Parathyroid adenoma (tissue), 2 donors: ENCODE measurements at regions not wholly inside any gene's neighbourhood (a gene's known extent, or its start where the extent isn't known, plus 50 kb on each side); places are given as distances from the start of the nearest gene placed in this dataset.
A peak's percentile ranks its signal among the peaks of the same experiment; 100 is the strongest.

Experiments
- H2AFZ ChIP-seq: fragments of 300-600 bp; sonication (generic); one replicate; pipeline ENCODE4 v1.7.0; 2017; ENCODE audit warnings: antibody characterized with exemption, mild to moderate bottlenecking
- H3K27ac ChIP-seq: fragments of 300-600 bp; sonication (generic); one replicate; pipeline ENCODE4 v1.7.0; 2017
- H3K27me3 ChIP-seq: fragments of 300-600 bp; sonication (generic); one replicate; pipeline ENCODE4 v1.7.0; 2017; ENCODE audit warnings: low read length; ENCODE audit not compliant: control insufficient read depth, insufficient read depth
- H3K36me3 ChIP-seq: fragments of 300-600 bp; sonication (generic); one replicate; pipeline ENCODE4 v1.7.0; 2017; ENCODE audit warnings: low read length; ENCODE audit not compliant: control insufficient read depth, insufficient read depth
- H3K4me1 ChIP-seq: fragments of 300-600 bp; sonication (generic); one replicate; pipeline ENCODE4 v1.7.0; 2017; ENCODE audit warnings: control low read depth
- H3K4me2 ChIP-seq: fragments of 300-600 bp; sonication (generic); one replicate; pipeline ENCODE4 v1.7.0; 2017; ENCODE audit warnings: low read length
- H3K4me3 ChIP-seq: fragments of 300-600 bp; sonication (generic); one replicate; pipeline ENCODE4 v1.7.0; 2017; ENCODE audit warnings: low read depth, low read length
- H3K79me2 ChIP-seq: fragments of 300-600 bp; sonication (generic); one replicate; pipeline ENCODE4 v1.7.0; 2017; ENCODE audit warnings: control low read depth
- H3K9ac ChIP-seq: fragments of 300-600 bp; sonication (generic); one replicate; pipeline ENCODE4 v1.7.0; 2017; ENCODE audit warnings: mild to moderate bottlenecking
- H3K9me3 ChIP-seq: fragments of 300-600 bp; sonication (generic); one replicate; pipeline ENCODE4 v1.7.0; 2017; ENCODE audit warnings: low read length; ENCODE audit not compliant: control insufficient read depth
- TF ChIP-seq, protein P1 (sequence below): fragments of 300-600 bp; sonication (generic); IDR thresholded peaks from one replicate; pipeline ENCODE4 v1.7.0; 2017; ENCODE audit warnings: antibody characterized with exemption, mild to moderate bottlenecking
- donor health status: primary hyperparathyroidism.

DNA sequence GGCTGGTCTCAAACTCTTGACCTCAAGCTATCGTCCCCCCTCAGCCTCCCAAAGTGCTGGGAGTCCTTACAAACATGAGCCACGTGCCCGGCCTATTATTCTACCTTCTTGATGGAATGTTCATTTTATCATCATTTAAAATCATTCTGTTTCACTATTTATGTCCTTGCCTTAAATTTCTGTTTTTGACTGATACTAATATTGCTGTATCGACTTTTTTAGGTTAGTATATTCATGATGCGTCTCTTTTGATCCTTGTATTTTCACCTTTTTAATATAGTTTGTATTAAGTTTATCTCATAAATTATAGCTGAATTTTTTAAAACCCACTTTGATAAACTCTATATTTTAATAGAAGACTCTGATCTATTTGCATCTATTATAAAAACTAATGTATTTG is 98.4 kb upstream of the STXBP5 start:
- Histone ChIP-seq H3K9ac (no peak overlapping the region), H3K27me3 (no peaks in the 10 kb centered on the region), H3K36me3 (no peaks in the 10 kb centered on the region), H2AFZ (no peak overlapping the region), H3K27ac (no peak overlapping the region), H3K9me3 (no peaks in the 10 kb centered on the region), H3K4me3 (no peak overlapping the region), H3K79me2 (no peaks in the 10 kb centered on the region), H3K4me2 (no peak overlapping the region), H3K4me1 (no peaks in the 10 kb centered on the region)
- TF ChIP-seq, protein P1, sequence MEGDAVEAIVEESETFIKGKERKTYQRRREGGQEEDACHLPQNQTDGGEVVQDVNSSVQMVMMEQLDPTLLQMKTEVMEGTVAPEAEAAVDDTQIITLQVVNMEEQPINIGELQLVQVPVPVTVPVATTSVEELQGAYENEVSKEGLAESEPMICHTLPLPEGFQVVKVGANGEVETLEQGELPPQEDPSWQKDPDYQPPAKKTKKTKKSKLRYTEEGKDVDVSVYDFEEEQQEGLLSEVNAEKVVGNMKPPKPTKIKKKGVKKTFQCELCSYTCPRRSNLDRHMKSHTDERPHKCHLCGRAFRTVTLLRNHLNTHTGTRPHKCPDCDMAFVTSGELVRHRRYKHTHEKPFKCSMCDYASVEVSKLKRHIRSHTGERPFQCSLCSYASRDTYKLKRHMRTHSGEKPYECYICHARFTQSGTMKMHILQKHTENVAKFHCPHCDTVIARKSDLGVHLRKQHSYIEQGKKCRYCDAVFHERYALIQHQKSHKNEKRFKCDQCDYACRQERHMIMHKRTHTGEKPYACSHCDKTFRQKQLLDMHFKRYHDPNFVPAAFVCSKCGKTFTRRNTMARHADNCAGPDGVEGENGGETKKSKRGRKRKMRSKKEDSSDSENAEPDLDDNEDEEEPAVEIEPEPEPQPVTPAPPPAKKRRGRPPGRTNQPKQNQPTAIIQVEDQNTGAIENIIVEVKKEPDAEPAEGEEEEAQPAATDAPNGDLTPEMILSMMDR = no peak

DNA sequence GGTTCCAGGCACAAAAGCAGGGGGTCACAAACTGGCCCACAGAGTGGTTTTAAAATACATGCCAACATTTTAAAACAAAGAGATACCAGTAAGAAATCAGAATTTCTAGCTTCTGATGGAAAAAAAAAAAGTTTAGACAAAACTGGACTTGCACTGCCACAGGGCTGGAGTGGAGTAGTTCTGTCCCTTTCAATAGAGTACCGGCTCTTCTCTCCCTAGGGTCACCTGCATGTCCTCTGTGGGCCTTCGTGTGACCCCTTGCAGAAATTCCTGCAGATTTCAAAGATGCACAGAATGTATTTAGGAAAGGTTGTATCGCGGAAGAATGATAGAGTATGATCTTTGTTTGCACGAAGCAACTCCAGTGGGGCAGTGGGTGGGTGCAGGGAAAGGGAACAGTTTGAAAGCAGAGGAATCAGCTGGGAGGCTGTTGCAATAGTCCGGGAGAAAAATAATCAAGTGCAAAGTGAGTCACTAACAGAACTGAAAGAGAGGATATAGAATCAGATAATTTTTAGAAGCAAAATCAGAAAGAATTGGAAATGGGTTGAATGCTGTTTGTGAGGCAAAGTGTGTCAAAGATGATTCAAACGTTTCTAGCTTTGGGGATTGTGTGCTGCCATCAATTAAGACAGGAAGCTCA is 97.3 kb upstream of the STXBP5 start:
- Histone ChIP-seq H3K4me2 (no peak overlapping the region), H2AFZ (peak overlapping the region; percentile 57), H3K9ac (no peak overlapping the region), H3K79me2 (no peaks in the 10 kb centered on the region), H3K27me3 (no peaks in the 10 kb centered on the region), H3K27ac (no peak overlapping the region), H3K4me3 (no peak overlapping the region), H3K9me3 (no peaks in the 10 kb centered on the region), H3K36me3 (no peaks in the 10 kb centered on the region), H3K4me1 (peaks cover 2% of the 10 kb centered on the region)
- TF ChIP-seq, protein P1 = no peak

DNA sequence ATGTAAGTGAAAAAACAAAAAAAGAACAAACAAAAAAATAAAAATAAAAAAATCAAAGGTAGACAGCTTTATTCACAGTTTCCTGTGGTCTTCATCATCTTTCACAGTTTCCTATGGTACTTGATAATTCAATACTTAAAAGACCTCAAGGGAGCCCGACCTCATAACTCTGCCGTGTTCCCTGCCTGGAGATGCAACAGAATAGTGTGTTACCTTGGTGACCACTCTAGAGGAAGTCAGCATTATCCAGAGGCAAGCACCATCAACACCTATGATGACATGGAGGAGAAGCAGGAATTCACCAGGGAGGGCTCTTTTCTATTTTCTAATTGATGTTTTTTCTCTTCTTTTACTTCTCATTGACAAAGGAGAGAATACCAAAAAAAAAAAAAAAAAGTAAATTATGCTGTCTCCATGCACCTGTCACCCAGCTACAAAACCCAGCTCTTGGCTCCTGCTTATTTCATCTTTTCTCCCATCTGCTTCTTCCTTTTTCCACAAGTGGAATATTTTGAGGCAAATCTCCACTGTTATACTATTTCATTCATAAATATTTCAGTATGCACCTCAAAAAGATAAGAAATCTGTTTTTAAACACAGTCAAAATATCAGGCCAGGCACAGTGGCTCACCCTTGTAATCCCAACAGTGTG is 95.8 kb upstream of the STXBP5 start:
- H3K4me3 ChIP-seq = no peak overlapping the region
- H3K79me2 ChIP-seq = no peaks in the 10 kb centered on the region
- H3K4me2 ChIP-seq = no peak overlapping the region
- no peak overlapping the region for H3K27ac ChIP-seq
- no peak overlapping the region for H2AFZ ChIP-seq
- TF ChIP-seq, protein P1 = no peak
- peaks cover 9% of the 10 kb centered on the region for H3K4me1 ChIP-seq
- H3K9ac ChIP-seq = no peak overlapping the region
- H3K9me3 ChIP-seq = no peaks in the 10 kb centered on the region
- H3K27me3 ChIP-seq = no peaks in the 10 kb centered on the region
- H3K36me3 ChIP-seq = no peaks in the 10 kb centered on the region

DNA sequence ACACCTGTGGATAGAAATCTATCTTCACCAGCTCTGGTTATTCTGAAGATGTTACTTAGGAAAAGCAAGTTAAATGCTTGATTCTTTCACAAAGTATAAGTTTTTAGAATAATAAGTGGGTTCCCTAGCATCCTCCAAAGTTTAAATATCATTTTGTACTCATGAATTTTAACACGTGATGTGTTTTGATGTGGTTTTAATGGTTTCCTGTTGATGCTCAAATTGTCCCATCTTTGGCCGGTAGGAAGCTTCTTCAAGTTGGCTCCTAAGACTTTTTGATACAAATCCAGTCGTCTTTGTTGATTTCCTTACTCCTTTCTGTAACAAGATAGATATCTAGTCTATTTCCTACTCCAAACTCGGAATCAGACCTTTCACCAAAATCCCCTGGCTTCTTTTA is 94.5 kb upstream of the STXBP5 start:
- Histone ChIP-seq H3K27me3 (no peaks in the 10 kb centered on the region), H3K9ac (no peak overlapping the region), H3K79me2 (no peaks in the 10 kb centered on the region), H3K36me3 (no peaks in the 10 kb centered on the region), H3K27ac (no peak overlapping the region), H3K4me2 (no peak overlapping the region), H3K4me1 (peaks cover 13% of the 10 kb centered on the region), H2AFZ (no peak overlapping the region), H3K4me3 (no peak overlapping the region), H3K9me3 (no peaks in the 10 kb centered on the region)
- TF ChIP-seq, protein P1 = no peak

DNA sequence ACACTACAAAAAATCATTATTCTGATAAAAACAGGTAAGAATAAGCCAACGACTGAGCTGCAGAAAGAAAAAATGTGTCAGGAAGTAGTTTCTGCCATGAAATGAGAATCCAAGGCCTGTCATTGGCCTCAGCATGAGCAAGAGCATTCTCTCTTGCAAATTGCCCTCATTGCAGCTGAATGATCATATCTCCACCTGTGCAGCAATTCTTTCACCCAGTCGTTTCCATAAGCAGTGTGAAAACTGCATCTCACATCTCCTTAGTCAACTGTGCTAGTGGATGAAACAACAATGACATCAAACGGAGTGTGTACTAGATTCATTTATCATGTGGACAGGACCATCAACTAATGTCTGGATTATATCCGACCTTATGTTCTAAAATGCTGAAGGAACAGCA is 88.2 kb upstream of the STXBP5 start:
- no peak overlapping the region for H3K4me2 ChIP-seq

More for the DNA sequence above, 88.2 kb upstream of the STXBP5 start:
- Histone ChIP-seq H3K9ac (no peak overlapping the region), H3K36me3 (no peaks in the 10 kb centered on the region), H3K9me3 (no peaks in the 10 kb centered on the region), H3K79me2 (no peaks in the 10 kb centered on the region), H3K4me3 (no peak overlapping the region), H3K4me1 (peaks cover 29% of the 10 kb centered on the region), H3K27ac (peak overlapping the region; percentile 76), H2AFZ (peak overlapping the region; percentile 74), H3K27me3 (no peaks in the 10 kb centered on the region)
- TF ChIP-seq, protein P1 = no peak
